ENCODE measurements at regions not wholly inside any gene's neighbourhood (a gene's known extent, or its start where the extent isn't known, plus 50 kb on each side); places are given as distances from the start of the nearest gene placed in this dataset.

DNA sequence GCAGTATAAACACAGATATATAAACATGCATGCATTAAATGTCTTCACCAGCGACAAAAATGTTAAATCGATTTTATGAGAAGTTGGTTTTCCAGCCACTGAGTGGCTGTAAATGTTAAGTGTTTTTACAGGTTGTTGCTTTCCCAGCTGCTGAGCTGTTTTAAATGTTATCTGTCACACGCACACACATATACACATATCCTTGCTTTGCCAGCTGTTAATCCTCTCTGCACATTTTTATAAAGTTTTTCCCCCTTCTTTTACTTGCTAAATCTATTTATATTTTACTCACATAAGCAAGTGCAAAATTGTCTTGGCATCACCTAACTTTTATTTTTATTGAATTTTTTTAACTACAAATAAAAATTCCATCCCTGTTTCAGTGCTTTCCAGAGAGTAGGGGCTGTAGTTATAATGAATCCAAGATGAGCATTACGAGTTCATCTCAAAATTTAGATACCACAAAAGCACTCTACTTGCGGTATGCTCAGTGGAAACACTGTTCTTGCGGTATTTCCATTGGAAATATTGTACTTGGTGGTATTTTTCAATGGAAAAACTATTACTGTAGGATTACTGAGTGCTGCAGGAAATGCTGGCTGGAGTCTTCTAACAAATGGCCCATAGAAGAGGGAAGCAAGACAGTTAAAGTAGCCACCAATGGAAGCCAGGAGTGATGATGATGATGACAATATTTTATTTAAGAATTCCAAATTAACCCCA lies 124.9 kb upstream of the KCNJ16 start:
- no peak for DNase-seq (ENCODE audit: low spot score)

DNA sequence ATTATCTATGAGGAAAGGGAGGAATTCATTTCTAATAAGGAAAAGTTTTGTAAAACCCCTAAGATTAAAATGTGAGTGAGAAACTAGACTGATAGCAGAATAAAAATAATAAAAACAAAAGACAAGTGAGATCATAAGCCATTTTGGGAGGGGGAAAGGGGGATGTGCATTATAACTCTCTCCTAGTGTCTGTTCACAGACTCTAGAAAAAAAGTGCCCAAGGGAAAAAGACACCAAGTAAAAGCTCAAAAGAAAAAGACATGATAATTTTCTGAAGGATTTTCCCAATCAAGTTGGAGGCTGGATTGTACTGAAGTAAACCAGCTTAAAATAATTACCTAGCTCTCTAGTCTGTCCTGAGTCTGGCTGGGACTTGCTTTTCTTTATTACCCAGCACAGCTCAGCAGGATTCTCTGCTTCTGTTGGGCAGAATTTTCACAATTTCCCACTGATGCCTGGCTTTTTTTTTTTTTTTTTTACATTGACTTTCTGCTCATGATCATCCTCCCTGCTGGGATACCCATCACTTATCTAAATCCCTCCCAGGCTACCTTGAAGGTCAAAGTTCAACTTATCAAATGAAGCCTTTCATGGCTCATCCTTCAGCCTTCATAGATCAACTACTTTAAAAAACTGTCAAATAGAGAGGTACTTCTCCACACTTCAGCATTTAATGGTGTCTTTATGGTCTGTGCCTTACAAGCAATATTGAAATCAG lies 124.2 kb upstream of the KCNJ16 start:
- DNase-seq (ENCODE audit: low spot score), result no peak

- DNase-seq (ENCODE audit: low spot score), result no peak
Measured at GRCh38 chr17:69954241-69954925, 120.6 kb upstream of the KCNJ16 start.

- no peak for DNase-seq (ENCODE audit: low spot score)
Measured at GRCh38 chr17:69958063-69958462, 117.0 kb upstream of the KCNJ16 start.

- no peak for DNase-seq (ENCODE audit: low spot score)
Measured at GRCh38 chr17:69959283-69959682, 115.7 kb upstream of the KCNJ16 start.

DNA sequence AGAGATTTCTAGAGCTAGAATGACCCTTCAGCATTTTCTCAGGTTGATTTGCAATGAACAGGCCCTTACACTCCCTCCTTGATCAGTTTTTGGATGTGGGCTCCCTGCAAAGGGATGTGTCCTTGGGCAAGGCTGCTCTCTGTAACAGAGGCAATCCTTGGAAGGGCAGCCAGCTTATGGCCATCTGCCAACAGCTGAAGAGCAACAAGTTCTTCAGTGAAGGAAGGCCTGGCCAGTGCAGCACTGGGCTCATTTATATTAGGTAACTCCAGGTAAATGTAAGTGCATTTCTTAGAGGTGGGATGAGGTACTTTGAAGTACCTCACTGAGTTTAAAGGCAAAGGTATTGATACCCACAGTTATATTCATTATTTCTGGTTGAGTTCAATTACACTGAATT lies 114.3 kb upstream of the KCNJ16 start:
- no peak for DNase-seq (ENCODE audit: low spot score)

DNA sequence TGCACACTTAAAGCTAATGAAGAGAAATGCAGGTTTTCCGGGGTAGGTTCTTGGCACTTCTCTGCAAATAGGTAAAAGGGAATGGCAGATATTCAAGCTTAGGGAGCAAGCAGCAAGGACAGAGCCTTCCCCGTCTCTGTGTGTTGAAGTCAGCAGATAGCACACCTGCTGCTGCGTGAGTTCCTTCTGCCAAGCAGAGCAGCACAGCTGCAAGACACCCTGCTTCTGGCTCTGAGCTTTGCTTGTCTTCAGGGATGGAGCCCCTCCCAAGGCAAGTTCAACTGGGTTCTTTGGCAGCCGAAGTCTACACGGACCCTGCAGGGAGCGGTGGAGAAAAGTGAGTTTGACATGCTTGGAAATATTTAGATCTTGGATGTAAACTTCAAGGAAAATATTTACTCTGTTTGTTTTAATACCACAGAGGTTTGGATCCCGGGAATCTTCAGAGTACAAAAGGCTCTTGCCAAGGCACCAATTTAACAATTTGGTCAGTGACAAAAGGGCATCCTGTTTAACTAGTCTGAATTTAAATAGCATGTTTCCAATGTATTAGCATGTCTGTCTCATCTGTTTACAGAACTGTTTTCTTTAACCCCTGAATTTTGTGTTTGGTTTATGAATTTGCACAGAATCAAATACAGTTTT lies 113.4 kb upstream of the KCNJ16 start:
- DNase-seq (ENCODE audit: low spot score), result no peak

GRCh38 chr17:69962436-69962995 lies 112.5 kb upstream of the KCNJ16 start:
- DNase-seq (ENCODE audit: low spot score), result no peak

GRCh38 chr17:69967910-69968411 lies 107.1 kb upstream of the KCNJ16 start:
- DNase-seq (ENCODE audit: low spot score), result no peak

DNA sequence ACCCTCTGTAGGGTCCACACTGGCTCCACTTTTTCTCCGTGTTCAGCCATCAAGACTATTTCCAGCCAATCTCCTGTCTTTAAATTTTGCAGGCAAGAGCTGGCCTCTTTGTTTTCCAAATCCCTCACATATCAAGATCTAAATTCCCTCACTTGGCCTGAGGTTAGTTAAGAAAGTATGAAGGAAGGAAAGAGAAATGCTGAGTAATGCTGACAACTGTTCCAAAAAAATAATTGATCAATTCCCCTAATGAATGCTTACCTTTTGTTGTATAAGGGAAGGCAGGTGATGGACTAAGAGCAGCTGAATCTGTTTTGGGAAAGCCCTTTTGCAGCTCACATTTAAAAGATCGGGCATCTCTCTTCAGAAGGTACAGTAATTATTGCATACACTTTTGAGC lies 105.1 kb upstream of the KCNJ16 start:
- no peak for DNase-seq (ENCODE audit: low spot score)

- DNase-seq (ENCODE audit: low spot score), result no peak
Measured at GRCh38 chr17:69972251-69972650, 102.8 kb upstream of the KCNJ16 start.

GRCh38 chr17:69975808-69976207 lies 99.2 kb upstream of the KCNJ16 start:
- no peak for DNase-seq (ENCODE audit: low spot score)

DNA sequence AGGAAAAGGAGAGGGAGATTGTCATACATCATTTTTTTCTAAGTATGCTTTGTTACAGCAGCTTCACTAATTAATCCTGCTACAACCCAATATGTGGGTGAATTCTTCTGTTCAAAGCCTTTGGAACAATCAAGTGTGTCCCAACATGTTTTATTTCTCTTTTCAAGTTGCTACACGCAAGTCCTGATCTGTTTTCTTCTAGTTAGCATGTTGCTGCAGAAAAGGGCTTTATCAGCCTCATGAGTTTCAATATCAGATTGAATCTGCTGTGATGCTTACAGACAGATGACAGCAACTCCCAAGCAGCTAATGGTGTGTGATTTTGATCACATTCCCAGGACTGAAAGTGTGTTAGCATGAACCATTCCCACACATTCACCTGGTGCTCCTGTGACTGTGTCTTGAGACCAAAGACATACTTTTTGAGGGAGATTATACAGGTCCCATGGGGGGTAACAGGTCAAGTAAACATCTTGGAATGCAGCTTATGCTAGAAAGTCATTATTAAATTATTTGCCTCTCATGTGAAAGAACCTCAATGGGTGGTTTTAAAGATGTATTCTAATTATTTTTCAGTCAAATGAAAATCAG lies 96.9 kb upstream of the KCNJ16 start:
- no peak for DNase-seq (ENCODE audit: low spot score)

DNA sequence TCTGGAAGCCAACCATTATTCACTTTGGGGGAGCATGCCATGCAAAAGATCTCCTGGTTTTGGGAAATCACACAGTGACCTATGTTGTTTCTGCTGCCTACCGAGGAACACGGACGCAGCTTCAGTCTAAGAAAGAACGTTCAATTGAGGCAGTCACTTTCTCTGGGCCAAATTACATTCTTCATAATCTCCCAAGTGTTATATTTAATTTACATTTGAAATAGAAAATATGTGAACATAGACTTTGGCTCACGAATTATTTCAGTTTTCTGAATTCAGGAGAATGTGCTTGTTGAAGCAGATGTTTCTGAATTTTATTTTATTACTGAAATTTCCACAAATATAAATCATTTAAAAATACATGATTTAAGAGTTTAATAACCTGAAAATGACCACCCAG lies 93.6 kb upstream of the KCNJ16 start:
- no peak for DNase-seq (ENCODE audit: low spot score)

- DNase-seq (ENCODE audit: low spot score), result no peak
Measured at GRCh38 chr17:69995476-69995875, 79.5 kb upstream of the KCNJ16 start.

DNA sequence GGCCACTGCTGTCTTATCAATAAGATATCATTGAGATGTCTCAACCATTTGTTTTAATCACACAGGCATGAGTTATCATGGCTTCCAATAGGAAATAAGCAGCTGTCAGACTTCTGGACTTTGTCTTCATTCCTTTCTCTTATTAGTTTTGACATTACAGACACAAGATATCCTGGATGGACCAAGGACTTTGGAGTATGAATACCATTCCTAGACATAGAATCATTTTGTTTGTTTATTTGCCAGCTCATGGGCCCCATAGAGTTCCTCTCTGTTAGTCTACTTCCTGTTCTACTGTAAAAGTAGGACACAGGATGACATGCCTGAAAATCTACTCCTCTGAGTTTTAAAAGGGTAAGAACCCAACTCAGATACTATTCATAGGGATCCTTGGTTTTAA lies 77.7 kb upstream of the KCNJ16 start:
- no peak for DNase-seq (ENCODE audit: low spot score)

DNA sequence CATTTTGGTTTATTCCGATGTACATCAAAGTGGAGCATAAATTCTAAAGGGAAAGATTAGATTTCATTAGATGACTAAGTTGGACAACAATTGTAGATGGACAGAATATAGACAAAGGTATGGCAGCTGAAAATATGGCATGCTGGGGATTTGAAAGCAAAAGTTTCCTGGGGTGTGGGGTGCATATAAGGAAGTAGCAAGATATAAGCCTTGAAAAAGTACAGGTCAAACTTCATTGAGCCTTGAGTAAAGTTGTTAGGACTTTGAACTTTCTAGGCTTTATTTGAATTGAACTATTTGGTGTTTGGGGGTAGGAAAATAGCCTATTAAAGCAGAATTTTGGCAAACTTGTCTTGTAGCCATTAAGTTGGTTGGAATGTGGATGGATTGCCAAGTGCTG lies 75.8 kb upstream of the KCNJ16 start:
- DNase-seq (ENCODE audit: low spot score), result no peak

DNA sequence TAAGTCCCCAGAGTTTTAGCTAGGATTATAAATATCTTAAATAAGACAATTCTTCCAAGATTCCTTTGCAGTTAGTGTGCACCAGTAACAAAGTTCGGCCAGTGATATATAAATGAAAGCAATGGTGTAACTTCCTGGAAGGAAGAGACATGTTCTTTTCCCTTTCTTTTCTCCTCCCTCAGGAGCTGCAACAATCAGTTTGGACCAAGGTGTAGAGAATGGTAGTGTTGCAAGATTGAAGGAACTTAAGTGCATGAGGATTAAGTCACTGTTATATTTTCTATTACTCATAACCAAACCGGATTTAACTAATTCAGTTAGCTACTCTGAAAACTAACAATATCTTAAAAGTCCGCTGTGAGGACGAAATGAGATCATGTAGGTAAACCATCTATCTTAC lies 68.9 kb upstream of the KCNJ16 start:
- no peak for DNase-seq (ENCODE audit: low spot score)

DNA sequence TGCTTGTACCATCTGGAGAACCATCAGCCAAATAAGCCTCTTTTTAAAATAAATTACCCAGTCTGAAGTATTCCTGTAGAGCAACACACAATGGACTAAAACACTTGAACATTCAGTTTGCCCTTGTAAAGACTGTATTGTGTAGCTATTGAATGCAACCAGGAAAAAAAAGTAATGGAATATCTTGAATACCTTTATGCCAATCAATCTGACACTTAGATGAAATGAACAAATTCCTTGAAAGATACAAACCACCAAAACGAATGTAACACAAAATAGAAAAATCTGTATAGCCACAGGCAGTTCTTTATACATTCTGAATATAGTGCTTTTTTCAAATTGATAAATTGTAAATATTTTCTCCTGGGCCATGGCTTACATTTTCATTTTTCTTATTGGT lies 63.3 kb upstream of the KCNJ16 start:
- DNase-seq (ENCODE audit: low spot score), result no peak

GRCh38 chr17:70013911-70014310 lies 61.1 kb upstream of the KCNJ16 start:
- DNase-seq (ENCODE audit: low spot score), result no peak

- no peak for DNase-seq (ENCODE audit: low spot score)
Measured at GRCh38 chr17:70017112-70017511, 57.9 kb upstream of the KCNJ16 start.

GRCh38 chr17:70017941-70018340 lies 57.1 kb upstream of the KCNJ16 start:
- DNase-seq (ENCODE audit: low spot score), result no peak
